OCI-LY7 (cell line): ENCODE measurements at regions not wholly inside any gene's neighbourhood (a gene's known extent, or its start where the extent isn't known, plus 50 kb on each side); places are given as distances from the start of the nearest gene placed in this dataset.

Experiments used
- BruUV-seq: library from RNA; stranded (reverse); fragments of 400-500 nt; replicated peaks from 2 replicates; lab custom pipeline; 2021; lab: Mats Ljungman, UMichigan
- CTCF ChIA-PET: fragments of 300-600 bp; sonication (Branson Sonifier 250); formaldehyde crosslinking; loops from one replicate; lab custom pipeline; 2022; ENCODE audit warnings: antibody characterized with exemption; ENCODE audit not compliant: unreplicated experiment; lab: Charles Lee
- POLR2A ChIA-PET: fragments of 300-600 bp; sonication (Branson Sonifier 250); formaldehyde crosslinking; loops from one replicate; lab custom pipeline; 2022; ENCODE audit warnings: antibody characterized with exemption; lab: Charles Lee
- DNase-seq: peaks from one replicate; pipeline ENCODE4 v3.0.0-alpha.2; 2015; ENCODE audit warnings: low spot score
- H2AFZ ChIP-seq: fragments of 200-600 bp; sonication (generic), shearing (Covaris generic); 2 replicates; pipeline ENCODE4 v1.6.1; 2014; ENCODE audit warnings: mild to moderate bottlenecking, antibody characterized with exemption, low read length, moderate library complexity
- H3K27ac ChIP-seq: fragments of 200-600 bp; sonication (generic); 2 replicates; pipeline ENCODE4 v1.5.1; 2014; ENCODE audit warnings: mixed run types, low read depth, mild to moderate bottlenecking, moderate library complexity, low read length, inconsistent platforms; ENCODE audit not compliant: poor library complexity, severe bottlenecking
- H3K36me3 ChIP-seq: fragments of 200-600 bp; sonication (generic); 2 replicates; pipeline ENCODE4 v1.6.1; 2014; ENCODE audit warnings: mild to moderate bottlenecking, antibody characterized with exemption, low read length, moderate library complexity, mixed read lengths; ENCODE audit not compliant: insufficient read depth
- H3K4me1 ChIP-seq: fragments of 200-600 bp; sonication (generic); 2 replicates; pipeline ENCODE4 v1.5.1; 2014; ENCODE audit warnings: mild to moderate bottlenecking, low read length; ENCODE audit not compliant: insufficient read depth, poor library complexity, severe bottlenecking
- H3K4me2 ChIP-seq: fragments of 200-600 bp; sonication (generic); 2 replicates; pipeline ENCODE4 v1.6.1; 2014; ENCODE audit warnings: mild to moderate bottlenecking, low read length
- H3K4me3 ChIP-seq: fragments of 200-600 bp; sonication (generic); 2 replicates; pipeline ENCODE4 v1.5.1; 2014; ENCODE audit warnings: mild to moderate bottlenecking, low read depth, low read length; ENCODE audit not compliant: poor library complexity, severe bottlenecking
- H3K79me2 ChIP-seq: fragments of 200-600 bp; sonication (generic); 2 replicates; pipeline ENCODE4 v1.6.1; 2016; ENCODE audit warnings: low read depth, mild to moderate bottlenecking, low read length, moderate library complexity, mixed read lengths; ENCODE audit not compliant: insufficient read depth
- H3K9me2 ChIP-seq: fragments of 200-600 bp; sonication (generic); 2 replicates; pipeline ENCODE4 v1.6.1; 2016; ENCODE audit warnings: mild to moderate bottlenecking, low read length, mixed read lengths; ENCODE audit not compliant: insufficient read depth
- H3K9me3 ChIP-seq: fragments of 200-600 bp; sonication (generic); 2 replicates; pipeline ENCODE4 v1.6.1; 2014; ENCODE audit warnings: mild to moderate bottlenecking, mixed run types, low read length, mixed read lengths
- H4K20me1 ChIP-seq: fragments of 200-600 bp; sonication (generic); 2 replicates; pipeline ENCODE4 v1.6.1; 2014; ENCODE audit warnings: mild to moderate bottlenecking, antibody characterized with exemption, low read length, moderate library complexity, mixed read lengths; ENCODE audit not compliant: insufficient read depth
- CTCF ChIP-seq: fragments of 200-600 bp; sonication (generic); conservative IDR thresholded peaks from 2 replicates; pipeline ENCODE4 v1.5.1; 2014; ENCODE audit warnings: mild to moderate bottlenecking, antibody characterized with exemption, low read length, moderate library complexity, mixed read lengths
- EZH2phosphoT487 ChIP-seq: fragments of 200-600 bp; sonication (generic); IDR thresholded peaks from 2 replicates; pipeline ENCODE4 v1.6.1; 2018; ENCODE audit warnings: low read depth, borderline replicate concordance, mild to moderate bottlenecking, mixed run types, antibody characterized with exemption, low read length, moderate library complexity, mixed read lengths
- intact Hi-C: fragments of 100-400 bp; cut with micrococcal nuclease; formaldehyde crosslinking; loops from one replicate; pipeline ENCODE4 v1.10.0; 2022; ENCODE audit not compliant: unreplicated experiment

- TF ChIP-seq EZH2phosphoT487 (no peak), CTCF (no peak)
- H4K20me1 ChIP-seq, result no peaks in the 10 kb centered on the region
- H2AFZ ChIP-seq, result no peak overlapping the region
- H3K9me2 ChIP-seq, result no peaks in the 10 kb centered on the region
- BruUV-seq, result no TSS peak
- no peaks in the 10 kb centered on the region for H3K79me2 ChIP-seq
- H3K4me2 ChIP-seq, result no peak overlapping the region
- CTCF ChIA-PET, result no interaction called here
- intact Hi-C loops, result no loop called here
- POLR2A ChIA-PET, result interaction anchor here (1.2 kb wide), 1 partner anchor 1167 kb away, joined by 3 read pairs; no protein-coding TSS in a partner anchor
- H3K36me3 ChIP-seq, result no peaks in the 10 kb centered on the region
- H3K27ac ChIP-seq, result no peak overlapping the region
- no peaks in the 10 kb centered on the region for H3K9me3 ChIP-seq
- no peak overlapping the region for H3K4me3 ChIP-seq
- H3K4me1 ChIP-seq, result no peaks in the 10 kb centered on the region
- DNase-seq, result no peak
These were observed 204.8 kb downstream of the NUAK1 start for GRCh38 chr12:105933671-105934665.

GRCh38 chr12:105935106-105935505 is 203.6 kb downstream of the NUAK1 start:
- Histone ChIP-seq H4K20me1 (no peaks in the 10 kb centered on the region), H2AFZ (no peak overlapping the region), H3K79me2 (no peaks in the 10 kb centered on the region), H3K9me3 (no peaks in the 10 kb centered on the region), H3K4me3 (no peak overlapping the region), H3K27ac (no peak overlapping the region), H3K36me3 (no peaks in the 10 kb centered on the region), H3K4me1 (no peaks in the 10 kb centered on the region), H3K9me2 (no peaks in the 10 kb centered on the region), H3K4me2 (no peak overlapping the region)
- intact Hi-C loops, result no loop called here
- no peak for DNase-seq
- BruUV-seq, result no TSS peak
- POLR2A ChIA-PET, result no interaction called here
- CTCF ChIA-PET, result no interaction called here
- TF ChIP-seq EZH2phosphoT487 (no peak), CTCF (no peak)

- H3K36me3 ChIP-seq, result no peaks in the 10 kb centered on the region
- no peaks in the 10 kb centered on the region for H3K79me2 ChIP-seq
- no peaks in the 10 kb centered on the region for H3K4me1 ChIP-seq
- H3K27ac ChIP-seq, result no peak overlapping the region
- no peaks in the 10 kb centered on the region for H4K20me1 ChIP-seq
- no peak overlapping the region for H2AFZ ChIP-seq
- no TSS peak for BruUV-seq
- H3K9me3 ChIP-seq, result no peaks in the 10 kb centered on the region
- no peak for DNase-seq
- ChIA-PET CTCF (no interaction called here), POLR2A (interaction anchor here (0.6 kb wide), 1 partner anchor 293 kb away, joined by 3 read pairs; no protein-coding TSS in a partner anchor)
- no peak overlapping the region for H3K4me3 ChIP-seq
- intact Hi-C loops, result no loop called here
- no peak overlapping the region for H3K4me2 ChIP-seq
- no peak for TF ChIP-seq CTCF
- no peak for TF ChIP-seq EZH2phosphoT487
- H3K9me2 ChIP-seq, result no peaks in the 10 kb centered on the region
These were observed 202.8 kb downstream of the NUAK1 start for GRCh38 chr12:105935981-105936380.
